H9 (cell line): ENCODE measurements at regions not wholly inside any gene's neighbourhood (a gene's known extent, or its start where the extent isn't known, plus 50 kb on each side); places are given as distances from the start of the nearest gene placed in this dataset.

Source experiments
- DNase-seq: peaks from one replicate; pipeline ENCODE4 v3.0.0-alpha.2; 2017
- H2AFZ ChIP-seq: one replicate; pipeline ENCODE4 v1.6.1; 2013; ENCODE audit warnings: mild to moderate bottlenecking, low read length, control low read depth, moderate library complexity
- H2AK5ac ChIP-seq: 2 replicates; pipeline ENCODE4 v1.6.1; 2013; ENCODE audit warnings: low read length, control low read depth, mixed read lengths; ENCODE audit not compliant: insufficient read length
- H2BK120ac ChIP-seq: one replicate; pipeline ENCODE4 v1.6.1; 2013; ENCODE audit warnings: low read depth, mild to moderate bottlenecking, low read length, control low read depth, inconsistent platforms; ENCODE audit not compliant: poor library complexity, severe bottlenecking
- H2BK12ac ChIP-seq: 2 replicates; pipeline ENCODE4 v1.6.1; 2013; ENCODE audit warnings: low read length, control low read depth, mixed read lengths, low read depth; ENCODE audit not compliant: insufficient read length
- H2BK15ac ChIP-seq: 2 replicates; pipeline ENCODE4 v1.6.1; 2013; ENCODE audit warnings: low read depth, low read length, control low read depth
- H2BK20ac ChIP-seq: one replicate; pipeline ENCODE4 v1.6.1; 2013; ENCODE audit warnings: low read depth, mild to moderate bottlenecking, low read length, control low read depth, inconsistent platforms; ENCODE audit not compliant: poor library complexity, severe bottlenecking
- H2BK5ac ChIP-seq: 2 replicates; pipeline ENCODE4 v1.6.1; 2013; ENCODE audit warnings: low read length, control low read depth, mixed read lengths; ENCODE audit not compliant: insufficient read length
- H3K14ac ChIP-seq: 2 replicates; pipeline ENCODE4 v1.6.1; 2013; ENCODE audit warnings: low read length, control low read depth; ENCODE audit not compliant: insufficient read depth
- H3K18ac ChIP-seq: 2 replicates; pipeline ENCODE4 v1.6.1; 2013; ENCODE audit warnings: low read depth, mild to moderate bottlenecking, mixed read lengths, low read length, control low read depth; ENCODE audit not compliant: insufficient read length
- H3K23ac ChIP-seq: 2 replicates; pipeline ENCODE4 v1.6.1; 2013; ENCODE audit warnings: low read length, control low read depth, mixed read lengths, low read depth; ENCODE audit not compliant: insufficient read length
- H3K23me2 ChIP-seq: 2 replicates; pipeline ENCODE4 v1.6.1; 2013; ENCODE audit warnings: low read depth, mild to moderate bottlenecking, mixed read lengths, low read length, control low read depth; ENCODE audit not compliant: insufficient read length, poor library complexity, severe bottlenecking
- H3K27ac ChIP-seq: 2 replicates; pipeline ENCODE4 v1.5.1; 2013; ENCODE audit warnings: low read length, control low read depth, mixed read lengths, low read depth; ENCODE audit not compliant: insufficient read length
- H3K27me3 ChIP-seq: 2 replicates; pipeline ENCODE4 v1.6.1; 2013; ENCODE audit warnings: low read length, control low read depth, inconsistent platforms; ENCODE audit not compliant: insufficient read depth
- H3K4ac ChIP-seq: 2 replicates; pipeline ENCODE4 v1.6.1; 2013; ENCODE audit warnings: low read depth, mild to moderate bottlenecking, control low read depth, inconsistent platforms, low read length, moderate library complexity
- H3K4me1 ChIP-seq: 2 replicates; pipeline ENCODE4 v1.6.1; 2013; ENCODE audit warnings: low read length, control low read depth, inconsistent platforms; ENCODE audit not compliant: insufficient read depth
- H3K4me2 ChIP-seq: 2 replicates; pipeline ENCODE4 v1.6.1; 2013; ENCODE audit warnings: low read length, control low read depth, mixed read lengths; ENCODE audit not compliant: insufficient read length, insufficient read depth
- H3K56ac ChIP-seq: 2 replicates; pipeline ENCODE4 v1.6.1; 2013; ENCODE audit warnings: low read depth, mild to moderate bottlenecking, mixed read lengths, low read length, control low read depth; ENCODE audit not compliant: insufficient read length
- H3K79me1 ChIP-seq: 2 replicates; pipeline ENCODE4 v1.6.1; 2013; ENCODE audit warnings: low read depth, mild to moderate bottlenecking, moderate library complexity, low read length, control low read depth, inconsistent platforms; ENCODE audit not compliant: insufficient read depth, poor library complexity, severe bottlenecking
- H3K79me2 ChIP-seq: 2 replicates; pipeline ENCODE4 v1.6.1; 2013; ENCODE audit warnings: low read length, control low read depth, inconsistent platforms; ENCODE audit not compliant: insufficient read depth
- H3K9ac ChIP-seq: 2 replicates; pipeline ENCODE4 v1.6.1; 2013; ENCODE audit warnings: low read length, control low read depth, mixed read lengths; ENCODE audit not compliant: insufficient read length; ENCODE audit errors: extremely low read depth
- H3K9me3 ChIP-seq: one replicate; pipeline ENCODE4 v1.6.1; 2013; ENCODE audit warnings: low read depth, low read length, inconsistent platforms; ENCODE audit not compliant: control insufficient read depth
- H3T11ph ChIP-seq: one replicate; pipeline ENCODE4 v1.6.1; 2013; ENCODE audit warnings: mild to moderate bottlenecking, low read length, control low read depth, inconsistent platforms
- H4K20me1 ChIP-seq: one replicate; pipeline ENCODE4 v1.6.1; 2013; ENCODE audit not compliant: control insufficient read depth, insufficient read length, insufficient read depth
- H4K5ac ChIP-seq: 2 replicates; pipeline ENCODE4 v1.6.1; 2013; ENCODE audit warnings: low read depth, mild to moderate bottlenecking, mixed read lengths, low read length, control low read depth; ENCODE audit not compliant: insufficient read length
- H4K8ac ChIP-seq: replicated peaks from 2 replicates; pipeline ENCODE4 v1.6.1; 2013; ENCODE audit warnings: low read length, control low read depth, mixed read lengths, low read depth; ENCODE audit not compliant: insufficient read length
- H4K91ac ChIP-seq: 2 replicates; pipeline ENCODE4 v1.6.1; 2013; ENCODE audit warnings: low read depth, mild to moderate bottlenecking, moderate library complexity, mixed read lengths, low read length, control low read depth; ENCODE audit not compliant: insufficient read length
- H3K27ac Mint-ChIP-seq, 3 experiments: 2 replicates in 2 of 3; 3 replicates in 1 of 3; pipeline ENCODE4 v1.8.0; 2020 to 2021; ENCODE audit warnings: mixed read lengths in 3 of 3, mild to moderate bottlenecking in 1 of 3, moderate library complexity in 1 of 3
- H3K27me3 Mint-ChIP-seq: 2 replicates; pipeline ENCODE4 v1.8.0; 2021; ENCODE audit warnings: low read depth, mild to moderate bottlenecking, moderate library complexity, mixed read lengths
- H3K36me3 Mint-ChIP-seq, 3 experiments: 2 replicates in 2 of 3; 3 replicates in 1 of 3; pipeline ENCODE4 v1.8.0; 2020 to 2021; ENCODE audit warnings: low read depth in 3 of 3, mixed read lengths in 3 of 3; ENCODE audit not compliant: insufficient read depth in 1 of 3
- H3K4me1 Mint-ChIP-seq, 2 experiments: 2 replicates each; pipeline ENCODE4 v1.8.0; 2020; ENCODE audit warnings: mixed read lengths in 2 of 2
- H3K4me3 Mint-ChIP-seq, 2 experiments: 2 replicates in 1 of 2; 3 replicates in 1 of 2; pipeline ENCODE4 v1.8.0; 2020 to 2021; ENCODE audit warnings: mild to moderate bottlenecking in 2 of 2, mixed read lengths in 2 of 2, moderate library complexity in 1 of 2
- H3K9me3 Mint-ChIP-seq, 2 experiments: 2 replicates in 1 of 2; 3 replicates in 1 of 2; pipeline ENCODE4 v1.8.0; 2020; ENCODE audit warnings: mild to moderate bottlenecking in 2 of 2, mixed read lengths in 2 of 2, moderate library complexity in 1 of 2
- CTCF ChIP-seq: fragments of 200-600 bp; sonication (generic); conservative IDR thresholded peaks from 3 replicates; pipeline ENCODE4 v1.8.0; 2021; ENCODE audit warnings: antibody characterized with exemption, mild to moderate bottlenecking
- WGBS: extraction: QIAGEN DNeasy Blood & Tissue Kit; methylation state at CpG from one replicate; pipeline ENCODE4 v1.1.7; 2013; ENCODE audit warnings: missing lambda C conversion rate, low lambda C conversion rate, mixed read lengths; ENCODE audit not compliant: insufficient read length; ENCODE audit errors: extremely low coverage; 5-methylcytosine and 5-hydroxymethylcytosine counted together

GRCh38 chrX:19291086-19291485 lies 52.6 kb upstream of the PDHA1 start:
- H3K27ac ChIP-seq, result no peak overlapping the region
- H2AK5ac ChIP-seq, result no peak overlapping the region
- no peak overlapping the region for H4K8ac ChIP-seq
- H3K23ac ChIP-seq, result no peak overlapping the region
- H3K14ac ChIP-seq, result no peak overlapping the region
- no peak overlapping the region for H3K4me2 ChIP-seq
- H4K91ac ChIP-seq, result no peak overlapping the region
- H3T11ph ChIP-seq, result no peak overlapping the region
- no peak overlapping the region for H3K9ac ChIP-seq
- no peak overlapping the region for H2BK12ac ChIP-seq
- H2BK120ac ChIP-seq, result no peak overlapping the region
- TF ChIP-seq CTCF, result no peak
- H4K5ac ChIP-seq, result no peak overlapping the region
- H3K4me1 ChIP-seq, result peaks cover 4% of the 10 kb centered on the region; the same call in 1 of the 2 replicates
- H3K4ac ChIP-seq, result no peak overlapping the region
- DNase-seq, result peak; percentile 38
- no peak overlapping the region for H2BK15ac ChIP-seq
- H2BK20ac ChIP-seq, result no peak overlapping the region
- H3K27ac Mint-ChIP-seq, result peak overlapping the region in 1 of 3 experiments; percentile 71; a peak in 2 of 7 replicates
- H3K79me2 ChIP-seq, result no peaks in the 10 kb centered on the region
- H3K4me3 Mint-ChIP-seq, result no peak overlapping the region
- H3K56ac ChIP-seq, result no peak overlapping the region
- peaks cover 9 to 10% of the 10 kb centered on the region in 2 experiments for H3K4me1 Mint-ChIP-seq
- no peak overlapping the region for H2BK5ac ChIP-seq
- H3K9me3 ChIP-seq, result peaks cover 35% of the 10 kb centered on the region
- peaks cover 0 to 10% (median 7%) of the 10 kb centered on the region in 3 experiments; a peak in 5 of 7 replicates for H3K36me3 Mint-ChIP-seq
- H3K27me3 Mint-ChIP-seq, result peaks cover 9% of the 10 kb centered on the region
- no peaks in the 10 kb centered on the region for H3K79me1 ChIP-seq
- H2AFZ ChIP-seq, result no peak overlapping the region
- no CpG with 5 or more reads among the region's 5 CpGs for WGBS
- no peaks in the 10 kb centered on the region for H3K23me2 ChIP-seq
- H3K18ac ChIP-seq, result no peak overlapping the region
- H3K9me3 Mint-ChIP-seq, result peaks cover 74 to 76% of the 10 kb centered on the region in 2 experiments
- no peaks in the 10 kb centered on the region for H4K20me1 ChIP-seq
- no peaks in the 10 kb centered on the region for H3K27me3 ChIP-seq
